ENCODE measurements at regions not wholly inside any gene's neighbourhood (a gene's known extent, or its start where the extent isn't known, plus 50 kb on each side); places are given as distances from the start of the nearest gene placed in this dataset.

DNA sequence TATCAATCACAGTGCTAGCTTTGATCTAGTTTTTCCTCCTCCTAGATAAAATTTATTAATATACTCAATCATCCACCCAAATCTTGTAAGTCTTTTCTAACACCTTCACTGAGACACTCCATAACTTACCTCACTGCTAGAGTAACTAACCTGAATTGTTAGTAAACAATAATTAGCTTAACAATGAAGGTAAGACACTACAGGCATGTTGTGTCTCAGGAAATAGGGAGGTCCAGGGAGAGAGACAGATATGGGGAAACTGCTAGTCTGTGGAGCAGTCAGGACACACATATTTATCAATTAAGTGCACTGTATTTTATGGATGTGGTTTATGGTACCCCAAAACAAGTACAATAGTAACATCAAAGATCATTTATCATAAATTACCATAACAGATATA, 94.2 kb upstream of the SSTR1 start:
- H3K36me3 Mint-ChIP-seq (ENCODE audit: low read depth, unreplicated experiment): no peaks in the 10 kb centered on the region
- no peaks in the 10 kb centered on the region for H3K4me1 Mint-ChIP-seq (ENCODE audit: low read depth, unreplicated experiment)
- no peak overlapping the region for H3K4me3 ChIP-seq (ENCODE audit: insufficient read depth, low read depth, low read length)
- H3K27ac Mint-ChIP-seq (ENCODE audit: unreplicated experiment): no peak overlapping the region
- no peaks in the 10 kb centered on the region for H3K79me2 ChIP-seq (ENCODE audit: insufficient read depth, low read length)
- no peak overlapping the region for H3K4me3 Mint-ChIP-seq (ENCODE audit: unreplicated experiment)
- H3K27ac ChIP-seq (ENCODE audit: low read depth, low read length): no peak overlapping the region
- H3K9ac ChIP-seq (ENCODE audit: low read length): no peak overlapping the region
- DNase-seq (ENCODE audit: low read depth): no peak
- no peak overlapping the region for H2AFZ ChIP-seq (ENCODE audit: low read depth, low read length)
- no peaks in the 10 kb centered on the region for H4K20me1 ChIP-seq (ENCODE audit: insufficient read depth, low read length)
- H3K9me3 Mint-ChIP-seq (ENCODE audit: unreplicated experiment): no peaks in the 10 kb centered on the region
- FAIRE-seq: no peak
- no peaks in the 10 kb centered on the region for H3K27me3 ChIP-seq (ENCODE audit: insufficient read depth, low read length)
- no peaks in the 10 kb centered on the region for H3K9me3 ChIP-seq (ENCODE audit: insufficient read depth, low read depth, low read length)
- TF ChIP-seq EZH2 (IDR thresholded peaks at IDR 0.05; ENCODE audit: insufficient read depth, low read length): no peak
- no peaks in the 10 kb centered on the region for H3K4me1 ChIP-seq (ENCODE audit: insufficient read depth, low read length)
- H3K36me3 ChIP-seq (ENCODE audit: insufficient read depth, low read length): no peaks in the 10 kb centered on the region
- no peaks in the 10 kb centered on the region for H3K27me3 Mint-ChIP-seq (ENCODE audit: low read depth, unreplicated experiment)
- H3K4me2 ChIP-seq (ENCODE audit: low read length): no peak overlapping the region

DNA sequence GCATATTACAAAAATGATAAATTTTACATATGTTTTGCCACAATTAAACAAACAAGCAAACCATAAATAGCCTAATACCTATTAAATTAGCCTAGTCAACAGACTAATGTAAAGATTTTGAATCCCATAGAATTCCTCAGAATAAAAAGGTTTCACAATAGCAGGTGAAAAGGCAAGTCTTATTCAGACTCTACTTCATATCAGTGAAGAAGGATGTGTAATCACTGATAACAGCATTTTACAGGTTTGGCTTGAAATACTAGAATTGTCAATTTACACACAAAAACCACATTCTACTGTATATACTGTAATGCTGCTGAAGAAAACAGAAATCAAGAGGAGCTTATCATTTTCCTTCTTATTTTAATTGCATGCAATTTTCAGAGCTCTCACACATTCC, 90.8 kb upstream of the SSTR1 start:
- no peaks in the 10 kb centered on the region for H3K4me1 Mint-ChIP-seq (ENCODE audit: low read depth, unreplicated experiment)
- no peaks in the 10 kb centered on the region for H3K79me2 ChIP-seq (ENCODE audit: insufficient read depth, low read length)

DNA sequence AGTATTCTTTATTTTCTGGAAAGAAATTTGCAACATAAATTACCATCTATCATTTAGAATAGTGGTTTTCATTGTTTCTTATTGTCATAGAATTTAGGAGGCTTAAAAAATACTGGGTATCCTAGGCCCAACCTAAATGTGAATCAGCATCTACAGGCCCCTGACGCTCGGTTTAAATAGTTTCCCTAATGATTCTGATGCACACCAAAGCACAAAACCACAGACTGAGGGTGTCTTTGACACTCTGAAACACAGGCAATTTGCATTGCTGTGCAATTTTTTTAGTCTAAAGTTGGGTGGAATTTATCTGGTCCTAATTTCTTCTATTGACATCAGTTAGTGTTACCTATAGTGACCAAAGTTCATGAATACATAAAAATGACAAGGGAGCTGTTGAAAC, 87.6 kb upstream of the SSTR1 start:
- TF ChIP-seq, protein P1, sequence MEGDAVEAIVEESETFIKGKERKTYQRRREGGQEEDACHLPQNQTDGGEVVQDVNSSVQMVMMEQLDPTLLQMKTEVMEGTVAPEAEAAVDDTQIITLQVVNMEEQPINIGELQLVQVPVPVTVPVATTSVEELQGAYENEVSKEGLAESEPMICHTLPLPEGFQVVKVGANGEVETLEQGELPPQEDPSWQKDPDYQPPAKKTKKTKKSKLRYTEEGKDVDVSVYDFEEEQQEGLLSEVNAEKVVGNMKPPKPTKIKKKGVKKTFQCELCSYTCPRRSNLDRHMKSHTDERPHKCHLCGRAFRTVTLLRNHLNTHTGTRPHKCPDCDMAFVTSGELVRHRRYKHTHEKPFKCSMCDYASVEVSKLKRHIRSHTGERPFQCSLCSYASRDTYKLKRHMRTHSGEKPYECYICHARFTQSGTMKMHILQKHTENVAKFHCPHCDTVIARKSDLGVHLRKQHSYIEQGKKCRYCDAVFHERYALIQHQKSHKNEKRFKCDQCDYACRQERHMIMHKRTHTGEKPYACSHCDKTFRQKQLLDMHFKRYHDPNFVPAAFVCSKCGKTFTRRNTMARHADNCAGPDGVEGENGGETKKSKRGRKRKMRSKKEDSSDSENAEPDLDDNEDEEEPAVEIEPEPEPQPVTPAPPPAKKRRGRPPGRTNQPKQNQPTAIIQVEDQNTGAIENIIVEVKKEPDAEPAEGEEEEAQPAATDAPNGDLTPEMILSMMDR (IDR thresholded peaks at IDR 0.05; ENCODE audit: insufficient read depth, low read depth, low read length): no peak
- no peak for TF ChIP-seq EZH2 (IDR thresholded peaks at IDR 0.05; ENCODE audit: insufficient read depth, low read length)
- Histone ChIP-seq H3K4me3 (ENCODE audit: insufficient read depth, low read depth, low read length) (no peak overlapping the region), H4K20me1 (ENCODE audit: insufficient read depth, low read length) (no peaks in the 10 kb centered on the region), H2AFZ (ENCODE audit: low read depth, low read length) (no peak overlapping the region), H3K4me1 (ENCODE audit: insufficient read depth, low read length) (no peaks in the 10 kb centered on the region), H3K27me3 (ENCODE audit: insufficient read depth, low read length) (no peaks in the 10 kb centered on the region), H3K9ac (ENCODE audit: low read length) (no peak overlapping the region), H3K27ac (ENCODE audit: low read depth, low read length) (no peak overlapping the region), H3K36me3 (ENCODE audit: insufficient read depth, low read length) (no peaks in the 10 kb centered on the region), H3K9me3 (ENCODE audit: insufficient read depth, low read depth, low read length) (no peaks in the 10 kb centered on the region), H3K4me2 (ENCODE audit: low read length) (no peak overlapping the region), H3K79me2 (ENCODE audit: insufficient read depth, low read length) (no peaks in the 10 kb centered on the region)
- no peaks in the 10 kb centered on the region for H3K27me3 Mint-ChIP-seq (ENCODE audit: low read depth, unreplicated experiment)
- H3K4me1 Mint-ChIP-seq (ENCODE audit: low read depth, unreplicated experiment): no peaks in the 10 kb centered on the region
- no peak overlapping the region for H3K27ac Mint-ChIP-seq (ENCODE audit: unreplicated experiment)
- no peaks in the 10 kb centered on the region for H3K36me3 Mint-ChIP-seq (ENCODE audit: low read depth, unreplicated experiment)
- no peak overlapping the region for H3K4me3 Mint-ChIP-seq (ENCODE audit: unreplicated experiment)
- no peak for DNase-seq (ENCODE audit: low read depth)
- H3K9me3 Mint-ChIP-seq (ENCODE audit: unreplicated experiment): no peaks in the 10 kb centered on the region
- FAIRE-seq: no peak

More for the DNA sequence above, 90.8 kb upstream of the SSTR1 start:
- Histone ChIP-seq H4K20me1 (ENCODE audit: insufficient read depth, low read length) (no peaks in the 10 kb centered on the region), H3K4me2 (ENCODE audit: low read length) (no peak overlapping the region), H3K4me1 (ENCODE audit: insufficient read depth, low read length) (no peaks in the 10 kb centered on the region), H3K36me3 (ENCODE audit: insufficient read depth, low read length) (no peaks in the 10 kb centered on the region), H3K4me3 (ENCODE audit: insufficient read depth, low read depth, low read length) (no peak overlapping the region), H2AFZ (ENCODE audit: low read depth, low read length) (no peak overlapping the region), H3K9me3 (ENCODE audit: insufficient read depth, low read depth, low read length) (no peaks in the 10 kb centered on the region), H3K27me3 (ENCODE audit: insufficient read depth, low read length) (no peaks in the 10 kb centered on the region), H3K27ac (ENCODE audit: low read depth, low read length) (no peak overlapping the region), H3K9ac (ENCODE audit: low read length) (no peak overlapping the region)
- TF ChIP-seq EZH2 (IDR thresholded peaks at IDR 0.05; ENCODE audit: insufficient read depth, low read length): no peak
- TF ChIP-seq, protein P1 (IDR thresholded peaks at IDR 0.05; ENCODE audit: insufficient read depth, low read depth, low read length): no peak
- no peak for DNase-seq (ENCODE audit: low read depth)
- Mint-ChIP-seq H3K27me3 (ENCODE audit: low read depth, unreplicated experiment) (no peaks in the 10 kb centered on the region), H3K9me3 (ENCODE audit: unreplicated experiment) (no peaks in the 10 kb centered on the region), H3K36me3 (ENCODE audit: low read depth, unreplicated experiment) (no peaks in the 10 kb centered on the region), H3K27ac (ENCODE audit: unreplicated experiment) (no peak overlapping the region), H3K4me3 (ENCODE audit: unreplicated experiment) (no peak overlapping the region)
- FAIRE-seq: no peak

All from astrocyte (in vitro differentiated cells and primary cell).